Testis (tissue), 2 donors: ENCODE measurements at regions not wholly inside any gene's neighbourhood (a gene's known extent, or its start where the extent isn't known, plus 50 kb on each side); places are given as distances from the start of the nearest gene placed in this dataset.
"Not testable (repeated sequence)": the region's sequence is repeated elsewhere in the genome, so short reads cannot be mapped to it uniquely, and the experiment has no call there.

Experiments
- DNase-seq: peaks from one replicate; pipeline ENCODE4 v3.0.0-alpha.2; 2019
- H3K27ac ChIP-seq, 2 donors: fragments of 200-600 bp; sonication (generic); one replicate each; pipeline ENCODE4 v1.5.1; 2019
- H3K27me3 ChIP-seq: fragments of 200-600 bp; sonication (generic); one replicate; pipeline ENCODE4 v1.5.1; 2019
- H3K36me3 ChIP-seq: fragments of 200-600 bp; sonication (generic); one replicate; pipeline ENCODE4 v1.5.1; 2017; ENCODE audit warnings: low read depth; ENCODE audit errors: missing control alignments
- H3K4me1 ChIP-seq: fragments of 200-600 bp; sonication (generic); one replicate; pipeline ENCODE4 v1.5.1; 2019
- H3K4me3 ChIP-seq, 2 donors: fragments of 200-600 bp; sonication (generic); one replicate each; pipeline ENCODE4 v1.5.1; 2017 to 2019
- H3K9me3 ChIP-seq: fragments of 200-600 bp; sonication (generic); one replicate; pipeline ENCODE4 v1.5.1; 2017
- POLR2A ChIP-seq: fragments of 450-650 bp; IDR thresholded peaks from one replicate; pipeline ENCODE4 v1.6.1; 2017; ENCODE audit warnings: antibody characterized with exemption, mild to moderate bottlenecking, moderate library complexity
- WGBS, 2 donors: methylation state at CpG; one replicate each; pipeline ENCODE4 v1.1.5; 2018; 5-methylcytosine and 5-hydroxymethylcytosine counted together
- intact Hi-C: fragments of 100-400 bp; cut with DNase I; formaldehyde crosslinking; loops from one replicate; pipeline ENCODE4 v1.15.1; 2023; ENCODE audit warnings: low total_unique reads
- TF ChIP-seq, protein P1 (sequence below), 3 experiments: fragments of 450-650 bp in 2 of 3; fragments of 200-600 bp in 1 of 3; sonication (generic) in 1 of 3; IDR thresholded peaks; one replicate each; pipeline ENCODE4 v1.5.1; 2016 to 2019; ENCODE audit warnings: antibody characterized with exemption in 3 of 3, mild to moderate bottlenecking in 2 of 3, moderate library complexity in 1 of 3

DNA sequence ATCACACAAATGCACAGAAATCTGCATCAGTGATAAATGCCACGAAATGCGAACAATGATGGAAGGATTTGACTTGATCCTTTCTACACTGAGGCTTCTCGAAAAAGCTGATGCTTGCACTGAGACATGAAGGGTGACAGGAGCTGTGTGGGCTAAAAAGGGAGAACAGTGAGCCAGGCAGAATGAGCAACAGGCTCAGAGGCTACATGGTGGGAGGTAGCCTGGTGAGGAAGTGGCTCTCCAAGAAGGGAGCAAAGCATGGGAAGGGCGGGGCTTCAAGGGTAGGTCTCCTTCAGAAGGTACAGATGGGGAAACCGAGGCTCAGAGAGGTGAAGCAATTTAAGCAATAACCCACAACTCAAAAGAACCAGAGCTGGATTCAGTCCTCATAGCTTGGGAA lies 82.4 kb downstream of the TRIM43 start:
- intact Hi-C loops, result no loop called here
- no peak for TF ChIP-seq POLR2A
- TF ChIP-seq, protein P1, sequence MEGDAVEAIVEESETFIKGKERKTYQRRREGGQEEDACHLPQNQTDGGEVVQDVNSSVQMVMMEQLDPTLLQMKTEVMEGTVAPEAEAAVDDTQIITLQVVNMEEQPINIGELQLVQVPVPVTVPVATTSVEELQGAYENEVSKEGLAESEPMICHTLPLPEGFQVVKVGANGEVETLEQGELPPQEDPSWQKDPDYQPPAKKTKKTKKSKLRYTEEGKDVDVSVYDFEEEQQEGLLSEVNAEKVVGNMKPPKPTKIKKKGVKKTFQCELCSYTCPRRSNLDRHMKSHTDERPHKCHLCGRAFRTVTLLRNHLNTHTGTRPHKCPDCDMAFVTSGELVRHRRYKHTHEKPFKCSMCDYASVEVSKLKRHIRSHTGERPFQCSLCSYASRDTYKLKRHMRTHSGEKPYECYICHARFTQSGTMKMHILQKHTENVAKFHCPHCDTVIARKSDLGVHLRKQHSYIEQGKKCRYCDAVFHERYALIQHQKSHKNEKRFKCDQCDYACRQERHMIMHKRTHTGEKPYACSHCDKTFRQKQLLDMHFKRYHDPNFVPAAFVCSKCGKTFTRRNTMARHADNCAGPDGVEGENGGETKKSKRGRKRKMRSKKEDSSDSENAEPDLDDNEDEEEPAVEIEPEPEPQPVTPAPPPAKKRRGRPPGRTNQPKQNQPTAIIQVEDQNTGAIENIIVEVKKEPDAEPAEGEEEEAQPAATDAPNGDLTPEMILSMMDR (IDR thresholded peaks at IDR 0.05), result no peak
- Histone ChIP-seq H3K27ac (no peak overlapping the region), H3K9me3 (no peaks in the 10 kb centered on the region), H3K4me1 (no peaks in the 10 kb centered on the region), H3K27me3 (no peaks in the 10 kb centered on the region), H3K4me3 (no peak overlapping the region), H3K36me3 (no peaks in the 10 kb centered on the region)
- 88 to 90% methylated on average over 5 of the region's 5 CpGs for WGBS, 2 donors
- no peak for DNase-seq

DNA sequence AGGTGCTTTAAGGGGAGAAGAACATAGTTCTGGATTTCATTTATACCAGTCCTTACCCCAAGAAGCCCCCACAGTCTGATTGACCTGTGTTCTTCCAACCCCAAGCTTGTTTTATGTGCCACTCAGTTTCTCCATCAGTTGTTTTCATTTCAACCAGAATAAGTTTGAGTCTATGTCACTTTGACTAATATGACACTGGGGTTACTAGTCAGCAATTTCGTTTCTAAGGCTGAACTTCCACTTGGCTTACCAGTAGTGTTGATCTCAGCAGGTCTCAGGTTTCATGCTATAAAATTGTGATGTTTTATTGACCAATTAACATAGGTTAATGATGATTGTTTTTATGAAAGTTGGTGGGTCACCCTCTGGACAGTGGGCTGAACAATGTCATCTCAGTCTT lies 84.8 kb downstream of the TRIM43 start:
- H3K36me3 ChIP-seq, H3K27ac ChIP-seq, intact Hi-C loops: not testable (repeated sequence)

DNA sequence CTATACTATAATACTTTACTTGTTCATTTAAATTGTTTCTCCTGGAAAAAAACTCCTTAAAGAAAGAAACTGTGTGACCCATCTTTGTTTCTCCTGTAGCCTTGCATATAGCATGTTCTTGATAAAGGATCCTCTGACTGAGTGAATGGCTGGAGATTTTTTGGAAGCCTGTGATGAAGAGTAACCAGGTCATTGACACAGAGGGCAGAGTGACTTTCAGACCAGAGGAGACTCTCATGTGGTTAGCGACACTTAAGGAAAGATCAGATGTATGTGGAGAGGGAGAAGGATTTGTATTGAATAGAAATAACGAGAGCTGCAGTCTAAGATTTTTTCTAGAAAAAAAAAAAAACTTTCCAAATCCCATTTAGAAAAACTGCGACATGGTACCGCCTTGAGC lies 85.5 kb downstream of the TRIM43 start:
- H3K27ac ChIP-seq, result no peak overlapping the region
- H3K4me1 ChIP-seq, result no peaks in the 10 kb centered on the region
- no peak for TF ChIP-seq POLR2A
- TF ChIP-seq, protein P1 (IDR thresholded peaks at IDR 0.05), result no peak
- intact Hi-C loops, result no loop called here
- DNase-seq, result no peak
- no peaks in the 10 kb centered on the region for H3K27me3 ChIP-seq
- H3K9me3 ChIP-seq, result no peaks in the 10 kb centered on the region
- H3K4me3 ChIP-seq, result no peak overlapping the region
- 80 to 83% methylated on average over 4 of the region's 4 CpGs for WGBS, 2 donors
- no peaks in the 10 kb centered on the region for H3K36me3 ChIP-seq

More for the DNA sequence above, 84.8 kb downstream of the TRIM43 start:
- H3K4me3 ChIP-seq, DNase-seq, H3K9me3 ChIP-seq, H3K27me3 ChIP-seq, H3K4me1 ChIP-seq: not testable (repeated sequence)
- WGBS, 2 donors, result 73 to 79% methylated on average over 1 of the region's 1 CpG

GRCh38 chr2:95677833-95678232 lies 86.0 kb downstream of the TRIM43 start:
- intact Hi-C loops, H3K27me3 ChIP-seq, H3K4me3 ChIP-seq, DNase-seq, H3K9me3 ChIP-seq, H3K36me3 ChIP-seq, H3K4me1 ChIP-seq, H3K27ac ChIP-seq: not testable (repeated sequence)
- WGBS, 2 donors, result 69 to 93% methylated on average over 3 of the region's 3 CpGs

GRCh38 chr2:95681158-95681557 lies 89.4 kb downstream of the TRIM43 start:
- DNase-seq, H3K9me3 ChIP-seq, intact Hi-C loops, H3K27me3 ChIP-seq, H3K4me1 ChIP-seq, H3K4me3 ChIP-seq, H3K36me3 ChIP-seq, H3K27ac ChIP-seq: not testable (repeated sequence)
- WGBS, 2 donors, result 90 to 97% methylated on average over 1 of the region's 1 CpG

- H3K27me3 ChIP-seq, H3K4me3 ChIP-seq, intact Hi-C loops, H3K27ac ChIP-seq, H3K36me3 ChIP-seq, H3K9me3 ChIP-seq, H3K4me1 ChIP-seq: not testable (repeated sequence)
- WGBS, 2 donors, result 33 to 35% methylated on average over 2 to 6 of the region's 6 CpGs
- peak; percentile 66 for DNase-seq
Observed at GRCh38 chr2:95681589-95682081, 89.8 kb downstream of the TRIM43 start.

GRCh38 chr2:95682889-95683517 lies 91.2 kb downstream of the TRIM43 start:
- H3K4me1 ChIP-seq, H3K36me3 ChIP-seq, H3K9me3 ChIP-seq, DNase-seq, H3K27me3 ChIP-seq, intact Hi-C loops: not testable (repeated sequence)
- Histone ChIP-seq H3K27ac (peak overlapping the region; percentile 82 to 88), H3K4me3 (peak overlapping the region; percentile 44 to 66)
- 1 to 3% methylated on average over 19 of the region's 19 CpGs for WGBS, 2 donors
